GM21367 (cell line): ENCODE measurements at regions not wholly inside any gene's neighbourhood (a gene's known extent, or its start where the extent isn't known, plus 50 kb on each side); places are given as distances from the start of the nearest gene placed in this dataset.

Source experiments
- ATAC-seq: cut with Tn5 transposase; IDR thresholded peaks from one replicate; pipeline ENCODE4 v1.9.1; 2021; ENCODE audit not compliant: unreplicated experiment

GRCh38 chr3:189108067-189108466 lies 63.7 kb upstream of the TPRG1 start:
- ATAC-seq, result no peak

- no peak for ATAC-seq
Observed at GRCh38 chr3:189108735-189109134, 63.0 kb upstream of the TPRG1 start.

DNA sequence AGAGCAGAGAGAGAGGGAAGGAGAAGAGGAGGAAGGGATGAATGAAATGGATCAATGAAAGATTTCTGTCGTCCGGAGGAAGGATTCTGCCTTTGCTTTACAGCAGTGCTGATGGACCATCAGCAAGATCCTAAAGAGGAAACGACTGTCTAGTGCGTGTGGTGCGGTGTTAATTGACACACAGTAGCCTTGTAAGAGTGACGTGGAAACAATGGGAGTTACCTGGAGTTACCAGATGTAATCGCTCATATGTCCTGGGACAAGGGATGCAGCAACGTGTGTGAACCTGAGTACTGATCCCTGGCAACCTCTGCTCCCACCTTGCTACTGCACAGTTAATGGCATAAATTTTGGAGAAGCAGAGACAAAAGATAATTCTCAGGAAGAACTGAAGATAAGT lies 62.6 kb upstream of the TPRG1 start:
- ATAC-seq, result no peak

DNA sequence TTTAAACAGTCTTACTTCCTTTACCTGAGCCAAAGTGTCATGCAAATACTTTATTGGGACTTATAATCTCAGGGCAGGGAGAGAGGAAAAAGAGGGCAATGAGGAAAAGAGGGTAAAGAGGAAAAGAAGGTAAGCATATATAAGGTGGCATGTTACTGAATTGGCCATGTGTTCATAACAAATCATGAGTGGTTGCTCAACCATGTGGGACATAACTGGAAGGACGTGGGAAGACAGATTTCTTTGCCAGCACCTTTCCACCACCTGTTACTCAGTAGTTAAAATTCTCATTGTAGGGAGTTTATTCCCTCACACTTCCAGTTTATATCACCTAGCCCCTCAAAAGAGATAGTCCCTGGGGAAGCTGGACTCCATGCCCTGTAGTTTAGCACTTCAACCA lies 54.7 kb upstream of the TPRG1 start:
- ATAC-seq, result no peak

- no peak for ATAC-seq
Observed at GRCh38 chr3:189118896-189119295, 52.9 kb upstream of the TPRG1 start.

DNA sequence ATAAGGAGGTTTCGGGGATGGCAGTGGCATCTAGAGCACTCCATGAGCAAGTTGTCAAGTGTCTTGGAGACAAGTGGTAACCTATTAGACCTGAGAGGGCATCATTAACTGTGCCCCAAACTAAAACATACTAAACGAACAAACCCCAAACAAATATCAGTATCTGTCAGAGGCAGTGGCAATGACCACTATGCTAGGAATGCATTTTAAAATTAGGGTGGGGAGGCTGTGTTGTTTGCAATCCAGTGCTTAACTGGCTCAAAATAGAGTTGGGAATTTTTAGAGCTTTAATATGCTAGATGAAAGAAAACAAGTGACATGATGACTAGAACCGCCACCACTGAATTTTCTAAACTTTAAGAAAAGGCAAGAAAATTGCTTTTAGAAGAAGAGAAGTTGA lies 51.8 kb upstream of the TPRG1 start:
- no peak for ATAC-seq

DNA sequence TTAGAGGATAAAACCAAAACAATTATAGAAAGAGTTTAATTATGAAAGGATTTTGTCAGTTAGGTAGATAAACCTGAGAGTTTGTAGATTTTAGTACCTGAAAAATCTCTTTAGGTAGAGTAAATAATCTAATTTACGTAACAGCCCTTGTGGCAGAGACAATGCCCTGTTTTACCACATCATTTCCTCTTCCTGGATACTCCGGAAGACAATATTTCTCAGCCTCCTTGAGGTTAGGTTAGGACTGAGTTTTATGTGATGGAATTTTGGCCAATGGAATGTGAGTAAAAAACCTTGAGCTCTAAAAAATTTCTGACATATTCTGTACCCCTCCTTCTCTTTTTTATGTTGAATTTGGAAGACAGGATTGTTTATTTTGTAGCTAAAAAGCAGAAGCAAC lies 50.7 kb upstream of the TPRG1 start:
- no peak for ATAC-seq
